Activated T-cell treated with anti-CD3 and anti-CD28 coated beads for 4 hours (primary cell): ENCODE measurements at regions not wholly inside any gene's neighbourhood (a gene's known extent, or its start where the extent isn't known, plus 50 kb on each side); places are given as distances from the start of the nearest gene placed in this dataset.

ENCODE experiments used
- DNase-seq: peaks from one replicate; pipeline ENCODE4 v3.0.0-alpha.2; 2020

- no peak for DNase-seq
These were observed 53.8 kb upstream of the FBN2 start for GRCh38 chr5:128591598-128592455.

GRCh38 chr5:128596071-128596470, 58.0 kb upstream of the FBN2 start:
- no peak for DNase-seq

- DNase-seq = no peak
These were observed 59.1 kb upstream of the FBN2 start for GRCh38 chr5:128597156-128597555.

- DNase-seq = no peak
These were observed 75.1 kb upstream of the FBN2 start for GRCh38 chr5:128613128-128613527.

GRCh38 chr5:128613766-128614165, 75.7 kb upstream of the FBN2 start:
- no peak for DNase-seq

- DNase-seq = no peak
These were observed 77.5 kb upstream of the FBN2 start for GRCh38 chr5:128615578-128615977.

- DNase-seq = no peak
These were observed 88.6 kb upstream of the FBN2 start for GRCh38 chr5:128626536-128627090.

- no peak for DNase-seq
These were observed 89.9 kb upstream of the FBN2 start for GRCh38 chr5:128627939-128628338.

- DNase-seq = no peak
These were observed 91.1 kb upstream of the FBN2 start for GRCh38 chr5:128629157-128629556.

GRCh38 chr5:128630121-128630520, 92.1 kb upstream of the FBN2 start:
- DNase-seq = no peak

- DNase-seq = no peak
These were observed 93.7 kb upstream of the FBN2 start for GRCh38 chr5:128631771-128632170.

- DNase-seq = no peak
These were observed 94.2 kb upstream of the FBN2 start for GRCh38 chr5:128632264-128632663.

GRCh38 chr5:128633901-128634300, 95.9 kb upstream of the FBN2 start:
- no peak for DNase-seq

GRCh38 chr5:128635379-128635778, 97.3 kb upstream of the FBN2 start:
- DNase-seq = no peak

GRCh38 chr5:128636361-128636760, 98.3 kb upstream of the FBN2 start:
- no peak for DNase-seq

GRCh38 chr5:128637031-128637430, 99.0 kb upstream of the FBN2 start:
- DNase-seq = no peak

GRCh38 chr5:128641861-128642260, 103.8 kb upstream of the FBN2 start:
- no peak for DNase-seq

GRCh38 chr5:128644863-128645262, 106.8 kb upstream of the FBN2 start:
- no peak for DNase-seq

- DNase-seq = no peak
These were observed 107.5 kb upstream of the FBN2 start for GRCh38 chr5:128645581-128645980.

- no peak for DNase-seq
These were observed 108.1 kb upstream of the FBN2 start for GRCh38 chr5:128646176-128646575.

GRCh38 chr5:128649192-128649591, 111.1 kb upstream of the FBN2 start:
- no peak for DNase-seq

- no peak for DNase-seq
These were observed 125.0 kb upstream of the FBN2 start for GRCh38 chr5:128662997-128663396.

GRCh38 chr5:128665747-128666355, 127.8 kb upstream of the FBN2 start:
- no peak for DNase-seq

GRCh38 chr5:128667152-128667551, 129.1 kb upstream of the FBN2 start:
- DNase-seq = no peak
